GM23338 (cell line): ENCODE measurements at regions not wholly inside any gene's neighbourhood (a gene's known extent, or its start where the extent isn't known, plus 50 kb on each side); places are given as distances from the start of the nearest gene placed in this dataset.

Experiments
- ATAC-seq: fragments of 200-7000 bp; cut with Tn5 transposase; 3 replicates; pipeline ENCODE4 v1.9.1; 2020
- DNase-seq: peaks from one replicate; pipeline ENCODE4 v3.0.0-alpha.2; 2015; ENCODE audit warnings: low spot score
- H2AFZ ChIP-seq: fragments of 200-600 bp; sonication (generic); 2 replicates; pipeline ENCODE4 v1.8.0; 2016; ENCODE audit warnings: antibody characterized with exemption, mild to moderate bottlenecking, moderate library complexity
- H3F3A ChIP-seq: fragments of 200-600 bp; sonication (generic); replicated peaks from 2 replicates; pipeline ENCODE4 v1.8.0; 2017; ENCODE audit warnings: antibody characterized with exemption, mixed run types, low read depth
- H3K27ac ChIP-seq: fragments of 200-600 bp; sonication (generic); 2 replicates; pipeline ENCODE4 v1.6.1; 2016; ENCODE audit warnings: low read depth
- H3K27me3 ChIP-seq: fragments of 200-600 bp; sonication (generic); 2 replicates; pipeline ENCODE4 v1.8.0; 2016; ENCODE audit warnings: mild to moderate bottlenecking, mixed run types, moderate library complexity; ENCODE audit not compliant: insufficient read depth
- H3K36me3 ChIP-seq: fragments of 200-600 bp; sonication (generic); 2 replicates; pipeline ENCODE4 v1.8.0; 2016; ENCODE audit warnings: mild to moderate bottlenecking; ENCODE audit not compliant: insufficient read depth
- H3K4me1 ChIP-seq: fragments of 200-600 bp; sonication (generic); 2 replicates; pipeline ENCODE4 v1.8.0; 2016; ENCODE audit warnings: mild to moderate bottlenecking, moderate library complexity; ENCODE audit not compliant: insufficient read depth
- H3K4me2 ChIP-seq: fragments of 200-600 bp; sonication (generic); 2 replicates; pipeline ENCODE4 v1.7.1; 2017; ENCODE audit warnings: mixed run types
- H3K4me3 ChIP-seq: fragments of 200-600 bp; sonication (generic); 2 replicates; pipeline ENCODE4 v1.6.1; 2016; ENCODE audit warnings: mixed run types
- H3K79me2 ChIP-seq: fragments of 200-600 bp; sonication (generic); replicated peaks from 2 replicates; pipeline ENCODE4 v1.8.0; 2017; ENCODE audit warnings: mild to moderate bottlenecking; ENCODE audit not compliant: insufficient read depth
- H3K9me2 ChIP-seq: fragments of 200-600 bp; sonication (generic); 2 replicates; pipeline ENCODE4 v1.8.0; 2017; ENCODE audit not compliant: insufficient read depth
- H4K20me1 ChIP-seq: fragments of 200-600 bp; sonication (generic); replicated peaks from 2 replicates; pipeline ENCODE4 v1.8.0; 2017; ENCODE audit warnings: mild to moderate bottlenecking; ENCODE audit not compliant: insufficient read depth
- H3K27ac Mint-ChIP-seq: 2 replicates; pipeline ENCODE4 v1.8.0; 2020; ENCODE audit warnings: inconsistent platforms, mild to moderate bottlenecking, moderate library complexity, mixed read lengths
- H3K27me3 Mint-ChIP-seq: 3 replicates; pipeline ENCODE4 v1.8.0; 2022; ENCODE audit warnings: low read depth, mild to moderate bottlenecking, moderate library complexity, mixed read lengths, inconsistent platforms; ENCODE audit not compliant: insufficient read depth, poor library complexity
- H3K36me3 Mint-ChIP-seq: 3 replicates; pipeline ENCODE4 v1.8.0; 2021; ENCODE audit warnings: low read depth, mild to moderate bottlenecking, inconsistent platforms, moderate library complexity, mixed read lengths
- H3K4me1 Mint-ChIP-seq: 3 replicates; pipeline ENCODE4 v1.8.0; 2020; ENCODE audit warnings: mild to moderate bottlenecking, inconsistent platforms, mixed read lengths
- H3K4me3 Mint-ChIP-seq: 3 replicates; pipeline ENCODE4 v1.8.0; 2021; ENCODE audit warnings: moderate library complexity, mild to moderate bottlenecking, inconsistent platforms, mixed read lengths
- H3K9me3 Mint-ChIP-seq: 3 replicates; pipeline ENCODE4 v1.8.0; 2020; ENCODE audit warnings: moderate library complexity, mild to moderate bottlenecking, inconsistent platforms, mixed read lengths
- CREB1 ChIP-seq: fragments of 250-450 bp; sonication (Bioruptor Pico); IDR thresholded peaks from 2 replicates; pipeline ENCODE4 v1.5.0; 2020; ENCODE audit warnings: low read depth, mild to moderate bottlenecking, moderate library complexity
- CTCF ChIP-seq, 2 experiments: fragments of 200-600 bp in 1 of 2; sonication (generic) in 1 of 2; conservative IDR thresholded peaks; 2 replicates each; pipeline versions ENCODE4 v1.5.1 to v1.6.1; 2016 to 2017; ENCODE audit warnings: antibody characterized with exemption in 2 of 2, low read depth in 2 of 2, mild to moderate bottlenecking in 2 of 2, moderate library complexity in 1 of 2
- ETS1 ChIP-seq: IDR thresholded peaks from 2 replicates; pipeline ENCODE4 v1.6.1; 2016; ENCODE audit warnings: antibody characterized with exemption
- EZH2 ChIP-seq: fragments of 200-600 bp; sonication (generic); IDR thresholded peaks from one replicate; pipeline ENCODE4 v1.8.0; 2017; ENCODE audit warnings: antibody characterized with exemption, mild to moderate bottlenecking, low read depth; ENCODE audit not compliant: unreplicated experiment
- EZH2phosphoT487 ChIP-seq: fragments of 200-600 bp; sonication (generic); IDR thresholded peaks from one replicate; pipeline ENCODE4 v1.8.1; 2018; ENCODE audit warnings: antibody characterized with exemption; ENCODE audit not compliant: unreplicated experiment
- JUNB ChIP-seq: IDR thresholded peaks from one replicate; pipeline ENCODE4 v1.6.1; 2016; ENCODE audit warnings: antibody characterized with exemption; ENCODE audit not compliant: unreplicated experiment
- NANOG ChIP-seq: IDR thresholded peaks from 2 replicates; pipeline ENCODE4 v1.6.1; 2016; ENCODE audit warnings: antibody characterized with exemption, borderline replicate concordance
- POLR2AphosphoS5 ChIP-seq: IDR thresholded peaks from 2 replicates; pipeline ENCODE4 v1.6.1; 2016; ENCODE audit warnings: antibody characterized with exemption, low read depth
- REST ChIP-seq: IDR thresholded peaks from one replicate; pipeline ENCODE4 v1.6.1; 2018; ENCODE audit warnings: antibody characterized with exemption; ENCODE audit not compliant: unreplicated experiment
- STAT1 ChIP-seq: IDR thresholded peaks from one replicate; pipeline ENCODE4 v1.6.1; 2016; ENCODE audit warnings: antibody characterized with exemption; ENCODE audit not compliant: unreplicated experiment
- ZNF462 ChIP-seq: fragments of 250-450 bp; sonication (Bioruptor Pico); IDR thresholded peaks from 2 replicates; pipeline ENCODE4 v1.5.0; 2020; ENCODE audit warnings: mild to moderate bottlenecking, moderate library complexity

GRCh38 chr6:104603108-104603745, 256.5 kb downstream of the HACE1 start:
- DNase-seq (no peak), ATAC-seq (no peak)
- TF ChIP-seq CTCF (conservative IDR thresholded peaks at IDR 0.05; ENCODE audit: low read depth in 2 of 2) (no peak), EZH2 (no peak), ETS1 (no peak), EZH2phosphoT487 (no peak), REST (no peak), JUNB (no peak), ZNF462 (no peak), POLR2AphosphoS5 (no peak), CREB1 (CRISPR knock-in tag) (no peak), NANOG (no peak), STAT1 (no peak)

More at GRCh38 chr6:104603108-104603745, 256.5 kb downstream of the HACE1 start:
- H3K4me2 ChIP-seq, result no peak overlapping the region
- H3F3A ChIP-seq, result no peaks in the 10 kb centered on the region
- H2AFZ ChIP-seq, result no peak overlapping the region
- H3K4me3 ChIP-seq, result no peak overlapping the region
- no peaks in the 10 kb centered on the region for H3K9me2 ChIP-seq
- Mint-ChIP-seq H3K27me3 (peaks cover 4% of the 10 kb centered on the region), H3K4me3 (no peak overlapping the region), H3K4me1 (peaks cover 5% of the 10 kb centered on the region; the same call in 2 of the 3 replicates), H3K27ac (no peak overlapping the region), H3K36me3 (no peaks in the 10 kb centered on the region), H3K9me3 (no peaks in the 10 kb centered on the region)
- H3K79me2 ChIP-seq, result no peaks in the 10 kb centered on the region
- no peak overlapping the region for H3K27ac ChIP-seq
- H4K20me1 ChIP-seq, result no peaks in the 10 kb centered on the region
- no peaks in the 10 kb centered on the region for H3K36me3 ChIP-seq
- no peaks in the 10 kb centered on the region for H3K4me1 ChIP-seq
- H3K27me3 ChIP-seq, result no peaks in the 10 kb centered on the region
